ENCODE measurements at regions not wholly inside any gene's neighbourhood (a gene's known extent, or its start where the extent isn't known, plus 50 kb on each side); places are given as distances from the start of the nearest gene placed in this dataset.

DNA sequence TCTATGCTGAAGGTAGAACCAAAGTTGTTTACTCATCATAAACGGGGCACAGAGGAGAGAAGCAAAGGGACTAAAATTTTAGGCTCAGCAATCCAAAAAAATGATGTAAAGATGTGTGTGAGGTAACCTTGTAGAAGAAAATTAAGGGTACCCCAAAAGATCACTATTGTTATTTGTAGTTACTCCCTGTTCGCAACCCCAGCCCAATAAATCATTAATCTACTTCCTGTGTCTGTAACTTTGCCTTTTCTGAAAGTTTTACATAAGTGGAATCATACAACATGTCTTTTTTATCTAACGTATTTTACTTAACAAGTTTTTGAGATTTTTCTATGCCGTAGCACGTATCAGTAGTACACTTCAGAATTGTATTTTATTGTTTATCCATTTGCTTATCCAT, 1114.8 kb upstream of the GJE1 start:
- TF ChIP-seq, protein P1, sequence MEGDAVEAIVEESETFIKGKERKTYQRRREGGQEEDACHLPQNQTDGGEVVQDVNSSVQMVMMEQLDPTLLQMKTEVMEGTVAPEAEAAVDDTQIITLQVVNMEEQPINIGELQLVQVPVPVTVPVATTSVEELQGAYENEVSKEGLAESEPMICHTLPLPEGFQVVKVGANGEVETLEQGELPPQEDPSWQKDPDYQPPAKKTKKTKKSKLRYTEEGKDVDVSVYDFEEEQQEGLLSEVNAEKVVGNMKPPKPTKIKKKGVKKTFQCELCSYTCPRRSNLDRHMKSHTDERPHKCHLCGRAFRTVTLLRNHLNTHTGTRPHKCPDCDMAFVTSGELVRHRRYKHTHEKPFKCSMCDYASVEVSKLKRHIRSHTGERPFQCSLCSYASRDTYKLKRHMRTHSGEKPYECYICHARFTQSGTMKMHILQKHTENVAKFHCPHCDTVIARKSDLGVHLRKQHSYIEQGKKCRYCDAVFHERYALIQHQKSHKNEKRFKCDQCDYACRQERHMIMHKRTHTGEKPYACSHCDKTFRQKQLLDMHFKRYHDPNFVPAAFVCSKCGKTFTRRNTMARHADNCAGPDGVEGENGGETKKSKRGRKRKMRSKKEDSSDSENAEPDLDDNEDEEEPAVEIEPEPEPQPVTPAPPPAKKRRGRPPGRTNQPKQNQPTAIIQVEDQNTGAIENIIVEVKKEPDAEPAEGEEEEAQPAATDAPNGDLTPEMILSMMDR (IDR thresholded peaks at IDR 0.05; ENCODE audit: low read length), result no peak
- no peak for TF ChIP-seq EZH2 (optimal IDR thresholded peaks at IDR 0.05; ENCODE audit: low read depth, low read length)
